HG02763 (cell line): ENCODE measurements at regions not wholly inside any gene's neighbourhood (a gene's known extent, or its start where the extent isn't known, plus 50 kb on each side); places are given as distances from the start of the nearest gene placed in this dataset.
"Not testable (repeated sequence)": the region's sequence is repeated elsewhere in the genome, so short reads cannot be mapped to it uniquely, and the experiment has no call there.

Experiments
- ATAC-seq: cut with Tn5 transposase; IDR thresholded peaks from one replicate; pipeline ENCODE4 v1.9.1; 2021; ENCODE audit warnings: mild to moderate bottlenecking, moderate library complexity; ENCODE audit not compliant: unreplicated experiment

GRCh38 chr4:171378323-171378722 lies 434.9 kb upstream of the GALNTL6 start:
- ATAC-seq = no peak

DNA sequence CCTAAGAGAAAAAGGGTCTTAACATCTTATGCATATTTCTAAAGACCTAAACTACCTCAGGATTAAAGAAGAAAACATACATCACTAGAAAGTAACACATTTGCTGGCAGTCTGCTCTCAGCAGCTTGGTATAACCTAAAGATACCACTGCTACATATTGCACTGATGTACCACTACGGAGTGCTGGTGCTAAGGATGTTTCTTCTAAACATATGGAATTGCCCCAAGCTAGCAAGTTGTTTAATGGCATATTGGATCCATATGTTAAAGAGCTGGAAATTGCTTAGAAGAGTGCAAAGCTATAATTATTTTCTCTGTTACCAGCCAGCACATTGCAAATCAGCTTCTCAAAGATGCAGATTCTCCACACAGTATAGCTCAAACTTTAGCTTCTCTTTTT lies 436.5 kb upstream of the GALNTL6 start:
- no peak for ATAC-seq

DNA sequence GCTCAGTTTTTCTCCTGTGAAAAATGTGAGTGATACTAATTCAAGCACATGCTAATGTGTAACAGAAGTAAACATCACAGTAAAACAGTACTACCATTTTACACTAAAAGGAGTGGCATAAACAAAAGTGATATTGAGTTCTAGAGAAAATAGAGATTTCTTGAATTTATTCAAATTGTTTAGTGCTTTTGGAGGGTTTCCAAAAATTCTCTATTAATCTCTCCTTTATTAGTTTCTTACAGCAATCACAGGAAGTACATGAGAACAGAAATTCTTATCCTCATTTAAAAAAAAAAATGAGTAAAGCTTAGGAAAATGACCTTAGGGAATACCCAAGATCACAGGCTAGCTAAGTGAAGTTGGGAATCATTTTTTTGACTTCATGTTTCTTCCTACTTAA lies 459.7 kb upstream of the GALNTL6 start:
- no peak for ATAC-seq

- no peak for ATAC-seq
These were observed 465.1 kb upstream of the GALNTL6 start for GRCh38 chr4:171348090-171348489.

- ATAC-seq = no peak
These were observed 470.6 kb upstream of the GALNTL6 start for GRCh38 chr4:171342646-171343045.

GRCh38 chr4:171340258-171340657 lies 472.9 kb upstream of the GALNTL6 start:
- no peak for ATAC-seq

DNA sequence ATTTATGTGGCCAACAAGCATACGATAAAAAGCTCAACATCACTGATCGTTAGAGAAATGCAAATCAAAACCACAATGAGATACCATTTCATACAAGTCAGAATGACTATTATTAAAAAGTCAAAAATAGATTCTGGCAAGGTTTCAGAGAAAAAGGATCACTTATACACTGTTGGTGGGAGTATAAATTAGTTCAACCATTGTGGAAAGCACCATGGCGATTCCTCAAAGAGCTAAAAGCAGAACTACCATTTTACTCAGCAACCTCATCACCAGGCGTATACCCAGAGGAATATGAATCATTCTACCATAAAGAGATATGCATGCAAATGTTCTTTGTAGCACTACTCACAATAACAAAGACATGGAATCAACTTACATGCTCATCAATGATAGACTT lies 478.7 kb upstream of the GALNTL6 start:
- ATAC-seq = peak; percentile 62

- ATAC-seq = no peak
These were observed 504.5 kb upstream of the GALNTL6 start for GRCh38 chr4:171308661-171309060.

DNA sequence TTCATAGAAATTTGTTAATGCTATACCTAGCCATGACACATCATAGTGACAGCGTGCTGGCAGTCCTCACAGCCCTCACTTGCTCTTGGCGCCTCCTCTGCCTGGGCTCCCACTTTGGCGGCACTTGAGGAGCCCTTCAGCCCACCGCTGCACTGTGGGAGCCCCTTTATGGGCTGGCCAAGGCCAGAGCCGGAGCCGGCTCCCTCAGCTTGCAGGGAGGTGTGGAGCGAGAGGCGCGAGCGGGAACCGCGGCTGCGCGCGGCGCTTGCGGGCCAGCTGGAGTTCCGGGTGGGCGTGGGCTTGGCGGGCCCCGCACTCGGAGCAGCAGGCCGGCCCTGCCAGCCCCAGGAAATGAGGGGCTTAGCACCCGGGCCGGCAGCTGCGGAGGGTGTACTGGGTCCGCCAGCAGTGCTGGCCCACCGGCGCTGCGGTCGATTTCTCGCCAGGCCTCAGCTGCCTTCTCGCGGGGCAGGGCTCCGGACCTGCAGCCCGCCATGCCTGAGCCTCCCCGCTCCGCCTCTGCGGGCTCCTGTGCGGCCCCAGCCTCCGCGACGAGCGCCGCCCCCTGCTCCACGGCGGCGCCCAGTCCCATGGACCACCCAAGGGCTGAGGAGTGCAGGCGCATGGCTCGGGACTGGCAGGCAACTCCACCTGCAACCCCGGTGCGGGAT lies 515.0 kb upstream of the GALNTL6 start:
- not testable (repeated sequence) for ATAC-seq

DNA sequence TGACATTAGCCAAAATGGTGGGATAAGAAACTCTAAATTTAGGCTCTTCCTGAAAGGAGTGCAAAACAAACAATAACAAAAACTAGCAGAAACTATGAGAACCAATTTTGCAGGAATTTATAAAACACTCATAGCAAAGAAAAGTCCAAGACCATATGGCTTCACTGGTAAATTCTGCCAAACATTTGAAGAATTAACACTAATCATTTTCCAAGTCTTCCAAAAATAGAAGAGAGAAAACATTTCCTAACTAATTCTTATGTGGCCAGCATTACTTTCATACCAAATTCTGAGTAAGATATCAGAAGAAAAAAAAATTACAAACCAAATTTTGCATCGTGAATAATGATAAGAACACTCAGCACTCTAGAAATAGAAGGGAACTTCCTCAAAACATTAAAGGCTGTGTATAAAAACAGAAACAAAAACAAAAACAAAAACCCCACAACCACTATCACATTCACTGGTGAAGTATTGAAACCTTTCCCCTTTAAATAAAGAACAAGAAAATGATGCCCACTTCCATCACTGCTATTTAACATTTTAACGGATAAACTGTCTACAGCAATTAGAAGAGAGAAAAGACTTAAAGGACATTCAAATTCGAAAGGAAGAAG lies 524.3 kb upstream of the GALNTL6 start:
- ATAC-seq = no peak

GRCh38 chr4:171281359-171281758 lies 531.8 kb upstream of the GALNTL6 start:
- no peak for ATAC-seq

DNA sequence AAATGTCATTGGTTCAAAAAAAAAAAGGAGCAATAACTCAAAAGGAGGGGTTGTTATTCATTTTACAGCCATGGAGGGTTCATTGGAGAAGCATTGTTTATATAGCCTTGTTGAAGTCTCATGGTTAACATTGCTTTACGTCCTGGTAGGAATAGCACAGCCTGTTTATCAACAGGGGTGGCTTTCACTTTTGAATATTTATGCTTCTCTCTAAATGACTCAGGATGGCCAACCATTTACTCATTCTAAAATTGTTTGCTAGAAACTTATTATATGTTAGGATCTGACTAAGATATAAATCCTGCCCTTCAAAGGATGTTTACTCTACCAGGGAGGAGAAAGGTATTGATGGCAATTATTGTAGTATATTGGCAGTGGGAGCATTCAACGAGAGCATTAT lies 534.1 kb upstream of the GALNTL6 start:
- no peak for ATAC-seq

DNA sequence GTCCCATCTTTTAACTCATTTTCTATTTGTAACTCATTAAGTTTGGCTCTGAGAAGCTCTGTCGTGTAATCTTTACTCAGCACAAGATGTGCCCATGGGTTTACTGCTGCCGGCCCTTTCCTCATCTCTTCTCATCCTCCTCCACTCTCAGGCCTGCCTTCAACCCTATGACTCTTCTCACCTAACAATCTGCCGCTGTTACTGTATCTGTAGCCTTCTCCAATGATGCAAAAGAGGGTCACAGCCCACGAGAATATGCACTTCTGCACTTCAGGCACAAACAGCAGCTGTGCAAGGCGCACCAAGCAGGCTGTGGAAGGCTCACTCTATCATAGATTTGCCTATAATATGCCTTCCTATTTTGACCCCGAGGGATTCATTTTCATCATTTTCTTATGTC lies 546.5 kb upstream of the GALNTL6 start:
- ATAC-seq = no peak

GRCh38 chr4:171265190-171265818 lies 547.9 kb upstream of the GALNTL6 start:
- no peak for ATAC-seq

DNA sequence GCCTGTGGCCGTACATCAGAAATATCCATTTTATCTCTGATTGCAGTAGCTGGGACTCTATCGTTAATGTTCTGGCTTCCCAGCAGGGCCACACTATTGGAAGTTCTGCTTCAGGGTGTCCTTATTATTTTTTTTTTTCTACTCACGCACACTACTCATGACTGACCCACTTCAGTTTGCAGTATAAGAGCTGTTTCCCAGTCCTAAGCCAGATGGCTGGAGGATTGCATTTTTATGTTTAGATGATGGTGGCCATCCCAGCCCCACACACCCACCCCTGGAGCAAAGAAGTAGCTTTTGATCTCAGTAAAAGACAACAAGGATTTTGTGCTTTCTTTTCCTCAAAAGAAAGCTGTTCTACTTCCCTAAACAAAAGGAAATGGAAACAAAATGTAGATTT lies 557.0 kb upstream of the GALNTL6 start:
- no peak for ATAC-seq

GRCh38 chr4:171246948-171247347 lies 566.3 kb upstream of the GALNTL6 start:
- ATAC-seq = no peak

DNA sequence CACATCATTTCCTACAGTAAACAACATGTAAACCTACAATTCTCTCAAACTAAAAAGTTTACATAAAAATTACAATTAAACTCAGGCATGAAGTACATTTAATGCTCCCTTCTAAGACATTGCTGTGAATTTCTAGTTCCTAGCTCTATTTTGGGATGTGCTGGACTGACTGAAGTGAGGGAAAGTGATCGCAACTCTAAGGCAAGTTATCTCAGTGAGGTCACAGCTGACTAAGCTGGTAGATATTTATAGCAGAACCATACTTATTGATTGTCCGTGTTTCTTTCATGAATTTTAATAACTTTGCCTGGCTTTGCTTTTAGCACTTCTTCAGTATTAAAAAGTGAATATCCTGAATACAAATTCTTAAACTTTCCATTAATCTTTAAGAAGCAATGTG lies 570.4 kb upstream of the GALNTL6 start:
- ATAC-seq = no peak

GRCh38 chr4:171239196-171239595 lies 574.0 kb upstream of the GALNTL6 start:
- no peak for ATAC-seq

GRCh38 chr4:171235521-171235920 lies 577.7 kb upstream of the GALNTL6 start:
- ATAC-seq = no peak

DNA sequence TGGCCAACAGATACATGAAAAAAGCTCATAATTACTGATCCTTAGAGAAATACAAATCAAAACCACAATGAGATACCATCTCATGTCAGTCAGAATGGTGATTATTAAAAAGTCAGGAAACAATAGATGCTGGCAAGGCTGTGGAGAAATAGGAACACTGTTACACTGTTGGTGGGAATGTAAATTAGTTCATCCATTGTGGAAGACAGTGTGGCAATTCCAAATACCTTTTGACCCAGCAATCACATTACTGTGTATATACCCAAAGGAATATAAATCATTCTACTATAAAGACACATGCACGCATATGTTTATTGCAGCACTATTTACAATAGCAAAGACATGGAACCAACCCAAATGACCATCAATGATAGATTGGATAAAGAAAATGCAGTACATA lies 583.9 kb upstream of the GALNTL6 start:
- ATAC-seq = not testable (repeated sequence)

DNA sequence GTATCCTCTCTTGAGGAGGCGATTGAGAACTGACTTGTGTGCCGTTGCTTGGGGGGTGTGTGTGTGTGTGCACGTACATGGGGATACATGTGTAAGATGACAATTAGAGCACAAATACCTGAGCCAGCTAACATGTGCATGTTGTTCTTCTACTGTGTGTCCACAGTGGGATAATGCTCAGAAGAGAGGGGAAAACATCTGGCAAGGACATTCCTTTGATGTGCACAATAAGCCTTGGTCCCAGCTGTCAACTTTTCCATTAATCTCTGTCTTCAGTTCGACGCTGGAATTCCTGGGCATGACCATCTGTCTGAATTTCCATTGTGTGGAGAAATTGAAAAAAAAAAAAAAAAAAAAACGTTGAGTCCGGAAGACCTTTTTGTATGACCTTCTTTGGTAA lies 592.0 kb upstream of the GALNTL6 start:
- no peak for ATAC-seq

DNA sequence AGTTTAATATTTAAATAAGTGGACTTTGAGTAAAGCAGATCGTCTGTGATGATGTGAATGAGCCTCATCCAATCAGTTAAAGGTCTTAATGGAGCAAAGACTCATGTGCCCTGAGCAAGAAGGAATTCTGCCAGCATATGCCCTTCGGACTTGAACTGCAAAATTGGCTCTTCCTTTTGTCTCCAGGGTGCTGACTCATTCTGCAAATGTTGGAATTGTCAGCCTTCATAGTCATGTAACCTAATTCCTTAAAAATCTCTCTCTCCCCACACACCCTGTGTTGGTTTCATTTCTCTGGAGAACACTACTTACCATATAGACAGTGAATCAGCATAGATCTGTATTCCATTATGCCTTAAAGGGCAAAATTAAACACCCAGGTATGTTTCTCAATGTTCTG lies 609.8 kb upstream of the GALNTL6 start:
- ATAC-seq = no peak
